K562 (cell line): ENCODE measurements at regions not wholly inside any gene's neighbourhood (a gene's known extent, or its start where the extent isn't known, plus 50 kb on each side); places are given as distances from the start of the nearest gene placed in this dataset.

Experiments
- ATAC-seq: fragments of 200-7000 bp; cut with Tn5 transposase; 3 replicates; pipeline ENCODE4 v1.9.1; 2020; ENCODE audit warnings: moderate library complexity
- BruUV-seq: library from RNA; stranded (reverse); fragments of 400-500 nt; replicated peaks from 2 replicates; lab custom pipeline; 2021; lab: Mats Ljungman, UMichigan
- CTCF ChIA-PET: fragments of 300-600 bp; formaldehyde crosslinking; extraction: SDS; loops from one replicate; lab custom pipeline; 2021; ENCODE audit warnings: low intra/inter-chr PET ratio; lab: Yijun Ruan, JAX
- POLR2A ChIA-PET: fragments of 300-600, 350-650 bp; sonication (Branson Sonifier 250); formaldehyde crosslinking; extraction: SDS; loops from one replicate; lab custom pipeline; 2021; ENCODE audit warnings: antibody characterized with exemption, inconsistent platforms; lab: Yijun Ruan, JAX
- DNase-seq, 4 experiments: peaks; one replicate each; pipeline versions ENCODE4 v3.0.0 to v3.0.0-alpha.2; 2011 to 2018; ENCODE audit warnings: low spot score in 3 of 4, mixed read lengths in 3 of 4; ENCODE audit errors: extremely low read depth in 1 of 4
- FAIRE-seq: peaks from 2 replicates; lab custom pipeline; 2011; peaks lifted over from hg19 to GRCh38; lab: Jason Lieb, UNC
- H2AFZ ChIP-seq: 2 replicates; pipeline ENCODE4 v1.6.0; 2011; ENCODE audit warnings: low read depth, low read length, control low read depth, inconsistent platforms
- H3K27ac ChIP-seq: fragments of 200-600 bp; 3 replicates; pipeline ENCODE4 v1.8.0; 2011; ENCODE audit warnings: low read depth, mild to moderate bottlenecking, control low read depth, inconsistent platforms, low read length, moderate library complexity, mixed read lengths; ENCODE audit errors: extremely low read depth
- H3K27me3 ChIP-seq, 2 experiments: fragments of 300-600 bp in 1 of 2; 2 replicates in 1 of 2; 3 replicates in 1 of 2; pipeline versions ENCODE4 v1.6.0 to v1.8.0; 2011; ENCODE audit warnings: inconsistent platforms in 2 of 2, low read length in 2 of 2, mild to moderate bottlenecking in 1 of 2, mixed read lengths in 1 of 2, moderate library complexity in 1 of 2; ENCODE audit not compliant: control insufficient read depth in 2 of 2, insufficient read depth in 2 of 2
- H3K36me3 ChIP-seq: fragments of 300-600 bp; 3 replicates; pipeline ENCODE4 v1.8.0; 2011; ENCODE audit warnings: mild to moderate bottlenecking, low read length, inconsistent platforms; ENCODE audit not compliant: control insufficient read depth, insufficient read depth
- H3K4me1 ChIP-seq, 2 experiments: fragments of 200-600 bp in 1 of 2; replicated peaks in 1 of 2; 2 replicates in 1 of 2; 3 replicates in 1 of 2; pipeline versions ENCODE4 v1.5.1 to v1.8.0; 2011; ENCODE audit warnings: inconsistent platforms in 2 of 2, low read length in 2 of 2, mild to moderate bottlenecking in 1 of 2, mixed read lengths in 1 of 2, moderate library complexity in 1 of 2; ENCODE audit not compliant: control insufficient read depth in 2 of 2, insufficient read depth in 2 of 2
- H3K4me2 ChIP-seq: 2 replicates; pipeline ENCODE4 v1.6.1; 2011; ENCODE audit warnings: low read length, control low read depth, inconsistent platforms, mixed read lengths; ENCODE audit not compliant: insufficient read depth
- H3K4me3 ChIP-seq: fragments of 200-600 bp; sonication (generic), shearing (Covaris generic); 2 replicates; pipeline ENCODE4 v1.5.1; 2016; ENCODE audit warnings: control low read depth, inconsistent platforms
- H3K79me2 ChIP-seq: fragments of 200-600 bp; 3 replicates; pipeline ENCODE4 v1.8.0; 2011; ENCODE audit warnings: low read length, inconsistent platforms; ENCODE audit not compliant: control insufficient read depth, insufficient read depth
- H3K9ac ChIP-seq, 2 experiments: 2 replicates each; pipeline versions ENCODE4 v1.6.0 to v1.6.1; 2011; ENCODE audit warnings: low read depth in 2 of 2, low read length in 2 of 2, control low read depth in 1 of 2, inconsistent platforms in 1 of 2, mild to moderate bottlenecking in 1 of 2, mixed read lengths in 1 of 2; ENCODE audit not compliant: insufficient read depth in 1 of 2
- H3K9me1 ChIP-seq: one replicate; pipeline ENCODE4 v1.6.0; 2011; ENCODE audit warnings: inconsistent platforms, mild to moderate bottlenecking, low read length, moderate library complexity; ENCODE audit not compliant: control insufficient read depth, insufficient read depth
- H3K9me3 ChIP-seq: replicated peaks from 2 replicates; pipeline ENCODE4 v1.5.1; 2011; ENCODE audit warnings: low read depth, low read length, inconsistent platforms; ENCODE audit not compliant: control insufficient read depth, insufficient read depth
- H4K20me1 ChIP-seq: replicated peaks from 2 replicates; pipeline ENCODE4 v1.6.1; 2011; ENCODE audit warnings: low read length, inconsistent platforms, mixed read lengths; ENCODE audit not compliant: control insufficient read depth, insufficient read depth
- ARHGAP35 ChIP-seq: fragments of 450-650 bp; IDR thresholded peaks from 2 replicates; pipeline ENCODE4 v1.6.1; 2018; ENCODE audit not compliant: partially characterized antibody
- ARNT ChIP-seq, 2 experiments: fragments of 450-650 bp; IDR thresholded peaks; 2 replicates each; pipeline ENCODE4 v1.6.1; 2016; ENCODE audit warnings: mild to moderate bottlenecking in 1 of 2
- CBFA2T3 ChIP-seq: fragments of 450-650 bp; IDR thresholded peaks from 2 replicates; pipeline ENCODE4 v1.6.1; 2017
- E2F1 ChIP-seq: sonication (generic); formaldehyde crosslinking; IDR thresholded peaks from 2 replicates; pipeline ENCODE4 v1.8.1; 2023; ENCODE audit warnings: mild to moderate bottlenecking, missing genetic modification reagents, moderate library complexity
- ETV6 ChIP-seq, 3 experiments: fragments of 150-350 bp in 1 of 3; sonication (generic) in 1 of 3; formaldehyde crosslinking in 1 of 3; IDR thresholded peaks; 2 replicates each; pipeline versions ENCODE4 v1.6.1 to v1.8.0; 2014 to 2022; ENCODE audit warnings: borderline replicate concordance in 2 of 3, low read depth in 2 of 3, antibody characterized with exemption in 1 of 3, low read length in 1 of 3, mild to moderate bottlenecking in 1 of 3, missing genetic modification reagents in 1 of 3
- HINFP ChIP-seq: fragments of 450-650 bp; conservative IDR thresholded peaks from 2 replicates; pipeline ENCODE4 v1.6.1; 2016; ENCODE audit warnings: missing genetic modification characterization, low read depth, mild to moderate bottlenecking, control low read depth, missing compliant biosample characterization
- HMGXB4 ChIP-seq: sonication (generic); formaldehyde crosslinking; IDR thresholded peaks from 2 replicates; pipeline ENCODE4 v1.8.1; 2023; ENCODE audit warnings: mild to moderate bottlenecking, missing genetic modification reagents
- MBD2 ChIP-seq: sonication (generic); IDR thresholded peaks from 2 replicates; pipeline ENCODE4 v1.6.1; 2016; ENCODE audit warnings: low read depth, borderline replicate concordance
- NR4A1 ChIP-seq, 2 experiments: fragments of 250-450 bp in 1 of 2; fragments of 450-650 bp in 1 of 2; sonication (Bioruptor Pico) in 1 of 2; IDR thresholded peaks; 2 replicates each; pipeline versions ENCODE4 v1.4.0 to v1.6.1; 2016 to 2020; ENCODE audit warnings: mild to moderate bottlenecking in 2 of 2, missing compliant biosample characterization in 1 of 2, missing genetic modification characterization in 1 of 2, moderate library complexity in 1 of 2
- PHF8 ChIP-seq: fragments of 200-600 bp; sonication (generic); IDR thresholded peaks from 2 replicates; pipeline ENCODE4 v1.6.1; 2012; ENCODE audit warnings: mixed run types, mild to moderate bottlenecking, inconsistent platforms, low read length, moderate library complexity, borderline replicate concordance
- PYGO2 ChIP-seq: fragments of 450-650 bp; IDR thresholded peaks from 2 replicates; pipeline ENCODE4 v1.6.1; 2016; ENCODE audit warnings: mild to moderate bottlenecking, missing genetic modification characterization, moderate library complexity, missing compliant biosample characterization
- RCOR1 ChIP-seq, 2 experiments: IDR thresholded peaks; 2 replicates each; pipeline ENCODE4 v1.6.1; 2012; ENCODE audit warnings: low read depth in 2 of 2, low read length in 2 of 2, borderline replicate concordance in 1 of 2, improper control_type of control experiment in 1 of 2
- SIX5 ChIP-seq, 2 experiments: IDR thresholded peaks; 2 replicates each; pipeline ENCODE4 v1.6.1; 2011; ENCODE audit warnings: low read length in 2 of 2, borderline replicate concordance in 1 of 2, low read depth in 1 of 2, mild to moderate bottlenecking in 1 of 2, moderate library complexity in 1 of 2; ENCODE audit not compliant: insufficient read depth in 1 of 2
- SMAD4 ChIP-seq: fragments of 250-450 bp; sonication (Bioruptor Pico); conservative IDR thresholded peaks from 2 replicates; pipeline ENCODE4 v1.8.0; 2021; ENCODE audit warnings: inconsistent platforms, mild to moderate bottlenecking, moderate library complexity
- STAT5A ChIP-seq: IDR thresholded peaks from 2 replicates; pipeline ENCODE4 v1.6.1; 2012; ENCODE audit warnings: low read length, inconsistent platforms, borderline replicate concordance
- XRCC4 ChIP-seq: IDR thresholded peaks from one replicate; pipeline ENCODE4 v1.6.1; 2011; ENCODE audit not compliant: insufficient read depth, insufficient read length; ENCODE audit errors: extremely low read depth
- WGBS: fragments of 100-300 bp; shearing (Covaris generic); methylation state at CpG from one replicate; pipeline ENCODE4 v1.1.6; 2016; ENCODE audit warnings: low coverage, mixed read lengths; ENCODE audit not compliant: insufficient coverage; ENCODE audit errors: missing lambda C conversion rate; 5-methylcytosine and 5-hydroxymethylcytosine counted together
- in situ Hi-C: fragments of 300-500 bp; cut with MboI; formaldehyde crosslinking; loops from 4 replicates; pipeline ENCODE4 v1.15.0; 2018; ENCODE audit warnings: inconsistent platforms, mixed read lengths
- intact Hi-C: fragments of 100-400 bp; cut with micrococcal nuclease; formaldehyde crosslinking; loops from 2 replicates; pipeline ENCODE4 v1.14.2; 2022
- TF ChIP-seq, protein P1 (sequence below), 2 experiments: fragments of 450-650 bp; IDR thresholded peaks; 2 replicates each; pipeline ENCODE4 v1.6.1; 2016

- Histone ChIP-seq H3K36me3 (no peaks in the 10 kb centered on the region), H3K79me2 (no peaks in the 10 kb centered on the region), H2AFZ (no peak overlapping the region), H3K27ac (no peak overlapping the region), H4K20me1 (peaks cover 9% of the 10 kb centered on the region; the same call in 1 of the 2 replicates), H3K27me3 (peaks cover 7 to 70% of the 10 kb centered on the region in 2 experiments), H3K4me1 (no peaks in the 10 kb centered on the region), H3K4me3 (no peak overlapping the region), H3K9me3 (no peaks in the 10 kb centered on the region), H3K9me1 (no peaks in the 10 kb centered on the region), H3K9ac (no peak overlapping the region), H3K4me2 (no peak overlapping the region)
- intact Hi-C loops, result no loop called here
- no peak for ATAC-seq
- DNase-seq, result no peak
- no TSS peak for BruUV-seq
- in situ Hi-C loops, result no loop called here
- WGBS, result 0% methylated on average over 2 of the region's 2 CpGs
- POLR2A ChIA-PET, result no interaction called here
- CTCF ChIA-PET, result no interaction called here
- no peak for FAIRE-seq
- TF ChIP-seq, protein P1, sequence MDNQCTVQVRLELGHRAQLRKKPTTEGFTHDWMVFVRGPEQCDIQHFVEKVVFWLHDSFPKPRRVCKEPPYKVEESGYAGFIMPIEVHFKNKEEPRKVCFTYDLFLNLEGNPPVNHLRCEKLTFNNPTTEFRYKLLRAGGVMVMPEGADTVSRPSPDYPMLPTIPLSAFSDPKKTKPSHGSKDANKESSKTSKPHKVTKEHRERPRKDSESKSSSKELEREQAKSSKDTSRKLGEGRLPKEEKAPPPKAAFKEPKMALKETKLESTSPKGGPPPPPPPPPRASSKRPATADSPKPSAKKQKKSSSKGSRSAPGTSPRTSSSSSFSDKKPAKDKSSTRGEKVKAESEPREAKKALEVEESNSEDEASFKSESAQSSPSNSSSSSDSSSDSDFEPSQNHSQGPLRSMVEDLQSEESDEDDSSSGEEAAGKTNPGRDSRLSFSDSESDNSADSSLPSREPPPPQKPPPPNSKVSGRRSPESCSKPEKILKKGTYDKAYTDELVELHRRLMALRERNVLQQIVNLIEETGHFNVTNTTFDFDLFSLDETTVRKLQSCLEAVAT (IDR thresholded peaks at IDR 0.05), result no peak
- no peak for TF ChIP-seq NR4A1 (CRISPR knock-in tag; IDR thresholded peaks at IDR 0.05)
- no peak for TF ChIP-seq NR4A1 (tag; IDR thresholded peaks at IDR 0.05)
- TF ChIP-seq SIX5 (IDR thresholded peaks at IDR 0.05; ENCODE audit: borderline replicate concordance in 1 of 2, insufficient read depth in 1 of 2, low read depth in 1 of 2, low read length in 2 of 2), result no peak
- TF ChIP-seq HMGXB4, result no peak
- TF ChIP-seq RCOR1 (IDR thresholded peaks at IDR 0.05; ENCODE audit: borderline replicate concordance in 1 of 2, low read depth in 2 of 2, low read length in 2 of 2), result no peak
- TF ChIP-seq XRCC4, result no peak
- TF ChIP-seq SMAD4 (CRISPR knock-in tag), result no peak
- TF ChIP-seq HINFP (tag), result no peak
- TF ChIP-seq ARNT (IDR thresholded peaks at IDR 0.05), result no peak
- no peak for TF ChIP-seq STAT5A
- TF ChIP-seq ETV6 (IDR thresholded peaks at IDR 0.05; ENCODE audit: borderline replicate concordance in 1 of 2, low read depth in 2 of 2, low read length in 1 of 2), result no peak
- no peak for TF ChIP-seq ETV6 (CRISPR knock-in tag; IDR thresholded peaks at IDR 0.05; ENCODE audit: borderline replicate concordance)
- no peak for TF ChIP-seq PYGO2 (tag)
- no peak for TF ChIP-seq MBD2
- TF ChIP-seq PHF8, result no peak
- no peak for TF ChIP-seq E2F1
- TF ChIP-seq CBFA2T3, result no peak
- TF ChIP-seq ARHGAP35, result no peak
Measured at GRCh38 chr17:36675786-36676185, 74.4 kb downstream of the MRM1 start.
